ENCODE measurements at regions not wholly inside any gene's neighbourhood (a gene's known extent, or its start where the extent isn't known, plus 50 kb on each side); places are given as distances from the start of the nearest gene placed in this dataset.

- DNase-seq (no peak), ATAC-seq (no peak)
- Mint-ChIP-seq H3K27ac (no peak overlapping the region), H3K9me3 (peaks cover 0 to 3% (median 0%) of the 10 kb centered on the region in 9 donors), H3K4me1 (no peaks in the 10 kb centered on the region), H3K36me3 (no peaks in the 10 kb centered on the region), H3K4me3 (no peak overlapping the region), H3K27me3 (peaks cover 9 to 51% (median 16%) of the 10 kb centered on the region in 5 donors)
- POLR2A ChIA-PET, result no interaction called here
These were observed 144.9 kb upstream of the CELF2 start for GRCh38 chr10:10872764-10873163.

- no peak for ATAC-seq
- no peak for DNase-seq
- peaks cover 9 to 51% (median 16%) of the 10 kb centered on the region in 5 donors for H3K27me3 Mint-ChIP-seq
- H3K4me1 Mint-ChIP-seq, result no peaks in the 10 kb centered on the region
- peaks cover 0 to 3% (median 0%) of the 10 kb centered on the region in 9 donors for H3K9me3 Mint-ChIP-seq
- POLR2A ChIA-PET, result no interaction called here
- no peaks in the 10 kb centered on the region for H3K36me3 Mint-ChIP-seq
- H3K4me3 Mint-ChIP-seq, result no peak overlapping the region
- no peak overlapping the region for H3K27ac Mint-ChIP-seq
These were observed 144.4 kb upstream of the CELF2 start for GRCh38 chr10:10873289-10873688.

GRCh38 chr10:10873915-10874314 is 143.8 kb upstream of the CELF2 start:
- H3K27me3 Mint-ChIP-seq, result peaks cover 9 to 51% (median 16%) of the 10 kb centered on the region in 5 donors
- no peak overlapping the region for H3K27ac Mint-ChIP-seq
- ATAC-seq (no peak), DNase-seq (no peak)
- no peaks in the 10 kb centered on the region for H3K4me1 Mint-ChIP-seq
- peaks cover 0 to 3% (median 0%) of the 10 kb centered on the region in 9 donors for H3K9me3 Mint-ChIP-seq
- H3K4me3 Mint-ChIP-seq, result no peak overlapping the region
- H3K36me3 Mint-ChIP-seq, result no peaks in the 10 kb centered on the region
- POLR2A ChIA-PET, result no interaction called here

- no peak for DNase-seq
- Mint-ChIP-seq H3K27ac (no peak overlapping the region), H3K36me3 (peaks cover 0 to under 1% (median 0%) of the 10 kb centered on the region in 3 donors), H3K4me1 (no peaks in the 10 kb centered on the region), H3K9me3 (peaks cover 0 to 6% (median 3%) of the 10 kb centered on the region in 9 donors), H3K4me3 (no peak overlapping the region), H3K27me3 (peaks cover 1 to 20% (median 3%) of the 10 kb centered on the region in 5 donors)
- ATAC-seq, result no peak
- POLR2A ChIA-PET, result no interaction called here
These were observed 138.7 kb upstream of the CELF2 start for GRCh38 chr10:10878963-10879362.

- Mint-ChIP-seq H3K9me3 (peaks cover 2 to 22% (median 13%) of the 10 kb centered on the region in 9 donors), H3K27ac (no peak overlapping the region), H3K4me3 (no peak overlapping the region), H3K4me1 (no peaks in the 10 kb centered on the region), H3K27me3 (peaks cover 1 to 22% (median 7%) of the 10 kb centered on the region in 5 donors), H3K36me3 (peaks cover 0 to 14% (median 5%) of the 10 kb centered on the region in 3 donors)
- ATAC-seq (no peak), DNase-seq (no peak)
- POLR2A ChIA-PET, result no interaction called here
These were observed 136.4 kb upstream of the CELF2 start for GRCh38 chr10:10881117-10881813.

GRCh38 chr10:10883737-10884136 is 133.9 kb upstream of the CELF2 start:
- peaks cover 2 to 22% (median 13%) of the 10 kb centered on the region in 9 donors for H3K9me3 Mint-ChIP-seq
- peaks cover 3 to 25% (median 8%) of the 10 kb centered on the region in 5 donors for H3K27me3 Mint-ChIP-seq
- H3K27ac Mint-ChIP-seq, result no peak overlapping the region
- H3K36me3 Mint-ChIP-seq, result peaks cover 0 to 14% (median 5%) of the 10 kb centered on the region in 3 donors
- POLR2A ChIA-PET, result no interaction called here
- H3K4me1 Mint-ChIP-seq, result no peaks in the 10 kb centered on the region
- H3K4me3 Mint-ChIP-seq, result no peak overlapping the region
- DNase-seq (no peak), ATAC-seq (no peak)

- no peak for DNase-seq
- no peak overlapping the region for H3K4me3 Mint-ChIP-seq
These were observed 130.7 kb upstream of the CELF2 start for GRCh38 chr10:10886861-10887531.

GRCh38 chr10:10891124-10892082 is 126.3 kb upstream of the CELF2 start:
- DNase-seq (no peak), ATAC-seq (no peak)
- no peaks in the 10 kb centered on the region for H3K4me1 Mint-ChIP-seq
- H3K27ac Mint-ChIP-seq, result no peak overlapping the region
- H3K27me3 Mint-ChIP-seq, result peaks cover 2 to 44% (median 8%) of the 10 kb centered on the region in 5 donors
- POLR2A ChIA-PET, result no interaction called here
- H3K36me3 Mint-ChIP-seq, result peaks cover 0 to 18% (median 3%) of the 10 kb centered on the region in 3 donors
- H3K9me3 Mint-ChIP-seq, result peaks cover 1 to 18% (median 5%) of the 10 kb centered on the region in 9 donors
- no peak overlapping the region for H3K4me3 Mint-ChIP-seq

More at GRCh38 chr10:10886861-10887531, 130.7 kb upstream of the CELF2 start:
- Mint-ChIP-seq H3K36me3 (peaks cover 0 to 14% (median 5%) of the 10 kb centered on the region in 3 donors), H3K27me3 (peaks cover 3 to 31% (median 8%) of the 10 kb centered on the region in 5 donors), H3K9me3 (peaks cover 2 to 22% (median 13%) of the 10 kb centered on the region in 9 donors), H3K27ac (no peak overlapping the region), H3K4me1 (no peaks in the 10 kb centered on the region)
- POLR2A ChIA-PET, result no interaction called here
- no peak for ATAC-seq

- H3K27me3 Mint-ChIP-seq, result peaks cover 3 to 49% (median 8%) of the 10 kb centered on the region in 5 donors
- H3K4me1 Mint-ChIP-seq, result no peaks in the 10 kb centered on the region
- DNase-seq (no peak), ATAC-seq (no peak)
- H3K27ac Mint-ChIP-seq, result no peak overlapping the region
- POLR2A ChIA-PET, result no interaction called here
- H3K4me3 Mint-ChIP-seq, result no peak overlapping the region
- H3K36me3 Mint-ChIP-seq, result peaks cover 0 to 18% (median 3%) of the 10 kb centered on the region in 3 donors
- peaks cover 1 to 19% (median 5%) of the 10 kb centered on the region in 9 donors for H3K9me3 Mint-ChIP-seq
These were observed 125.3 kb upstream of the CELF2 start for GRCh38 chr10:10892290-10892875.

- Mint-ChIP-seq H3K4me3 (no peak overlapping the region), H3K4me1 (no peaks in the 10 kb centered on the region), H3K27me3 (peaks cover 2 to 34% (median 7%) of the 10 kb centered on the region in 5 donors), H3K36me3 (peaks cover 0 to 18% (median 3%) of the 10 kb centered on the region in 3 donors), H3K9me3 (peaks cover 1 to 19% (median 5%) of the 10 kb centered on the region in 9 donors), H3K27ac (no peak overlapping the region)
- POLR2A ChIA-PET, result no interaction called here
- ATAC-seq, result no peak
- DNase-seq, result no peak
These were observed 120.3 kb upstream of the CELF2 start for GRCh38 chr10:10897400-10897799.

- Mint-ChIP-seq H3K27ac (no peak overlapping the region), H3K4me3 (no peak overlapping the region), H3K27me3 (peaks cover 0 to 10% (median 4%) of the 10 kb centered on the region in 5 donors), H3K36me3 (no peaks in the 10 kb centered on the region), H3K4me1 (no peaks in the 10 kb centered on the region), H3K9me3 (peaks cover 0 to 2% (median 0%) of the 10 kb centered on the region in 9 donors)
- no peak for ATAC-seq
- POLR2A ChIA-PET, result no interaction called here
- no peak for DNase-seq
These were observed 115.8 kb upstream of the CELF2 start for GRCh38 chr10:10901906-10902305.

- H3K4me3 Mint-ChIP-seq, result no peak overlapping the region
- H3K4me1 Mint-ChIP-seq, result no peaks in the 10 kb centered on the region
- no peaks in the 10 kb centered on the region for H3K36me3 Mint-ChIP-seq
- DNase-seq (no peak), ATAC-seq (no peak)
- POLR2A ChIA-PET, result no interaction called here
- no peak overlapping the region for H3K27ac Mint-ChIP-seq
- H3K9me3 Mint-ChIP-seq, result peaks cover 0 to 2% (median 0%) of the 10 kb centered on the region in 9 donors
- peaks cover 0 to 10% (median 4%) of the 10 kb centered on the region in 5 donors for H3K27me3 Mint-ChIP-seq
These were observed 114.7 kb upstream of the CELF2 start for GRCh38 chr10:10902951-10903350.

Measured in naive thymus-derived CD8-positive, alpha-beta T cell (primary cell).